Effector memory CD4-positive, alpha-beta T cell (primary cell): ENCODE measurements at regions not wholly inside any gene's neighbourhood (a gene's known extent, or its start where the extent isn't known, plus 50 kb on each side); places are given as distances from the start of the nearest gene placed in this dataset.
"Not testable (repeated sequence)": the region's sequence is repeated elsewhere in the genome, so short reads cannot be mapped to it uniquely, and the experiment has no call there.

Experiments used
- DNase-seq, 3 donors: peaks; one replicate each; pipeline ENCODE4 v3.0.0-alpha.2; 2020
- H3K27ac ChIP-seq: 2 replicates; pipeline ENCODE4 v1.7.0; 2013; ENCODE audit warnings: mild to moderate bottlenecking, low read length, moderate library complexity; ENCODE audit not compliant: insufficient read depth, poor library complexity, severe bottlenecking
- H3K27me3 ChIP-seq: replicated peaks from 2 replicates; pipeline ENCODE4 v1.7.0; 2013; ENCODE audit warnings: mild to moderate bottlenecking, low read length; ENCODE audit not compliant: insufficient read depth, control insufficient read depth, poor library complexity, severe bottlenecking
- H3K36me3 ChIP-seq: 2 replicates; pipeline ENCODE4 v1.7.0; 2013; ENCODE audit warnings: mild to moderate bottlenecking, low read length, moderate library complexity; ENCODE audit not compliant: control insufficient read depth, insufficient read depth
- H3K4me1 ChIP-seq: 2 replicates; pipeline ENCODE4 v1.7.0; 2013; ENCODE audit warnings: low read length, mild to moderate bottlenecking; ENCODE audit not compliant: control insufficient read depth, insufficient read depth, poor library complexity, severe bottlenecking
- H3K4me3 ChIP-seq: 2 replicates; pipeline ENCODE4 v1.7.0; 2013; ENCODE audit warnings: low read length, low read depth, mild to moderate bottlenecking; ENCODE audit not compliant: insufficient read depth, poor library complexity, severe bottlenecking
- H3K9me3 ChIP-seq: 2 replicates; pipeline ENCODE4 v1.7.0; 2013; ENCODE audit warnings: mild to moderate bottlenecking, low read length, moderate library complexity; ENCODE audit not compliant: control insufficient read depth

GRCh38 chr2:87315183-87315902 is 293.7 kb upstream of the PLGLB1 start:
- H3K9me3 ChIP-seq, H3K36me3 ChIP-seq, H3K4me3 ChIP-seq, H3K27ac ChIP-seq, DNase-seq, H3K4me1 ChIP-seq, H3K27me3 ChIP-seq: not testable (repeated sequence)

GRCh38 chr2:87317193-87317592 is 295.5 kb upstream of the PLGLB1 start:
- H3K36me3 ChIP-seq, H3K27ac ChIP-seq, H3K4me3 ChIP-seq, H3K9me3 ChIP-seq, H3K4me1 ChIP-seq, DNase-seq, H3K27me3 ChIP-seq: not testable (repeated sequence)

- not testable (repeated sequence) for H3K27me3 ChIP-seq, H3K9me3 ChIP-seq, H3K4me1 ChIP-seq, H3K27ac ChIP-seq, H3K4me3 ChIP-seq, DNase-seq, H3K36me3 ChIP-seq
Observed at GRCh38 chr2:87318814-87319491, 297.3 kb upstream of the PLGLB1 start.

GRCh38 chr2:87319705-87320104 is 298.1 kb upstream of the PLGLB1 start:
- not testable (repeated sequence) for H3K4me3 ChIP-seq, H3K4me1 ChIP-seq, H3K36me3 ChIP-seq, H3K27ac ChIP-seq, H3K9me3 ChIP-seq, H3K27me3 ChIP-seq, DNase-seq

- not testable (repeated sequence) for H3K36me3 ChIP-seq, DNase-seq, H3K27me3 ChIP-seq, H3K4me3 ChIP-seq, H3K4me1 ChIP-seq, H3K9me3 ChIP-seq, H3K27ac ChIP-seq
Observed at GRCh38 chr2:87321201-87321600, 299.6 kb upstream of the PLGLB1 start.

GRCh38 chr2:87324335-87325041 is 302.8 kb upstream of the PLGLB1 start:
- not testable (repeated sequence) for H3K27ac ChIP-seq, H3K4me3 ChIP-seq, H3K36me3 ChIP-seq, H3K9me3 ChIP-seq, H3K27me3 ChIP-seq, DNase-seq, H3K4me1 ChIP-seq

GRCh38 chr2:87325042-87325910 is 303.6 kb upstream of the PLGLB1 start:
- H3K4me1 ChIP-seq, DNase-seq, H3K27ac ChIP-seq, H3K9me3 ChIP-seq, H3K4me3 ChIP-seq, H3K36me3 ChIP-seq, H3K27me3 ChIP-seq: not testable (repeated sequence)

GRCh38 chr2:87325911-87326294 is 304.3 kb upstream of the PLGLB1 start:
- H3K9me3 ChIP-seq, H3K27me3 ChIP-seq, H3K4me3 ChIP-seq, DNase-seq, H3K27ac ChIP-seq, H3K36me3 ChIP-seq, H3K4me1 ChIP-seq: not testable (repeated sequence)

- H3K4me1 ChIP-seq, H3K4me3 ChIP-seq, H3K27me3 ChIP-seq, DNase-seq, H3K27ac ChIP-seq, H3K36me3 ChIP-seq, H3K9me3 ChIP-seq: not testable (repeated sequence)
Observed at GRCh38 chr2:87326754-87327153, 305.1 kb upstream of the PLGLB1 start.
